NCI-H748 treated with DMSO at 0.1 percent for 48 hours (cell line): ENCODE measurements at regions not wholly inside any gene's neighbourhood (a gene's known extent, or its start where the extent isn't known, plus 50 kb on each side); places are given as distances from the start of the nearest gene placed in this dataset.

Source experiments
- DNase-seq: peaks from one replicate; lab custom pipeline; 2025; lab: John Stamatoyannopoulos, UW

- DNase-seq: peak; percentile 61
Observed at GRCh38 chr6:30396833-30397479, 52.0 kb downstream of the RPP21 start.

DNA sequence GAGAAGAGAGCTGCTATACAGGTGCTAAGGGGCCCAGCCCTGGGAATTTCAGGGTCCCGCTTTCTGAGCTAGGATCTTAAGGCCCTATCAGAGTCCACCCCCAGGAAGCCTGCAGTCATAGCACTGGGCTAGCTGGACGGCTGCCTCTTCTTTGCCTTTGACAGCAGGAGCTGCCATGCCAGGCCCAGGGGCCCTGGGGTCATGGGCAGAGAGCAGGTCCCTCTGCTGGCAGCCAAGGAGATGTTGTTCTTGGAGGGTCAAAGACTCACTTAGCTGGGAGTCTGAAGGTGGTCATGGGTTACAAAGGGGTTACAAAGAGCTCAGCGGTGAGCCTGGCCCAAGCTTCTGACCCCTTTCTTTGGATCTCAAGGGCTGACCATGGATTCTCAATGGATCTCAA, 52.7 kb downstream of the RPP21 start:
- no peak for DNase-seq

- no peak for DNase-seq
Observed at GRCh38 chr6:30399390-30400058, 54.6 kb downstream of the RPP21 start.

GRCh38 chr6:30405934-30406333, 61.0 kb downstream of the RPP21 start:
- DNase-seq: no peak

- DNase-seq: no peak
Observed at GRCh38 chr6:30409184-30409583, 64.2 kb downstream of the RPP21 start.

DNA sequence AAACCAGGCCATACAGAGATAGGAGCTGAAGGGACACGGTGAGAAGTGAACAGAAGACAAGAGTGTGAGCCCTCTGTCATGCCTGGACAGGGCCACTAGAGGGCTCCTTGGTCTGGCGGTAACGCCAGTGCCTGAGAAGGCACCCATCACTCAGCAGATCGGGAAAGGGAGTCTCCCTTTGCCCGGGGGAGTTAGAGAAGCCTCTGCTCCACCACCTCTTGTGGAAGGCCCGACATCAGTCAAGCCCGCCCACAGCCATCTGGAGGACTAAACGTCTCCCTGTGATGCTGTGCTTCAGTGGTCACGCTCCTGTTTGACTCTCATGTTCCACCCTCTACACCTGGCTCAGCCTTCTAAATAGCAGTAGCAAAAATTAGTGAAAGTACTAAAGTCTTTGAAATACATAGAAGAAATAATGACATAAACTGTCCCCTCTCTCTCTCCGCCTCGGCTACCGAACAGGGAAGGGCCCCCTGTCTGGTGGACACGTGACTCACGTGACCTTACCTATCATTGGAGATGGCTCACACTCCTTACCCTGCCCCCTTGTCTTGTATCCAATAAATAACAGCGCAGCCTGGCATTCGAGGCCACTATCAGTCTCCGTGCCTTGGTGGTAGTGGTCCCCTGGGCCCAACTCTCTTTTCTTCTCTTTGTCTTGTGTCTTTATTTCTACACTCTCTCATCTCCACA, 66.7 kb downstream of the RPP21 start:
- peak; percentile 13 for DNase-seq

GRCh38 chr6:30418448-30418847, 70.9 kb upstream of the HLA-E start:
- DNase-seq: no peak

- DNase-seq: no peak
Observed at GRCh38 chr6:30424549-30424948, 64.8 kb upstream of the HLA-E start.
